ENCODE measurements at regions not wholly inside any gene's neighbourhood (a gene's known extent, or its start where the extent isn't known, plus 50 kb on each side); places are given as distances from the start of the nearest gene placed in this dataset.

- in situ Hi-C loops (cut with HindIII; ENCODE audit: low sequenced_read_pairs) = no loop called here
Observed at GRCh38 chr9:121598965-121599871, 52.2 kb upstream of the DAB2IP start.

- in situ Hi-C loops (cut with HindIII; ENCODE audit: low sequenced_read_pairs) = no loop called here
Observed at GRCh38 chr9:121599872-121600585, 51.4 kb upstream of the DAB2IP start.

GRCh38 chr9:121601194-121601593, 50.2 kb upstream of the DAB2IP start:
- in situ Hi-C loops (cut with HindIII; ENCODE audit: low sequenced_read_pairs) = no loop called here

Data from endothelial cell of hepatic sinusoid (primary cell).